IPS DF 6.9 (cell line): ENCODE measurements at regions not wholly inside any gene's neighbourhood (a gene's known extent, or its start where the extent isn't known, plus 50 kb on each side); places are given as distances from the start of the nearest gene placed in this dataset.
"Not testable (repeated sequence)": the region's sequence is repeated elsewhere in the genome, so short reads cannot be mapped to it uniquely, and the experiment has no call there.

Experiments
- DNase-seq: peaks from one replicate; pipeline ENCODE4 v3.0.0-alpha.2; 2013; ENCODE audit warnings: low read depth, low spot score
- H3K27ac ChIP-seq: one replicate; pipeline ENCODE4 v1.5.1; 2013; ENCODE audit warnings: low read length, control low read depth
- H3K27me3 ChIP-seq: 2 replicates; pipeline ENCODE4 v1.6.1; 2013; ENCODE audit warnings: mild to moderate bottlenecking, low read length; ENCODE audit not compliant: control insufficient read depth, insufficient read depth
- H3K36me3 ChIP-seq: 2 replicates; pipeline ENCODE4 v1.6.1; 2013; ENCODE audit warnings: low read length; ENCODE audit not compliant: control insufficient read depth, insufficient read depth
- H3K4me1 ChIP-seq: 2 replicates; pipeline ENCODE4 v1.6.1; 2013; ENCODE audit warnings: low read length; ENCODE audit not compliant: control insufficient read depth, insufficient read depth
- H3K4me3 ChIP-seq: 2 replicates; pipeline ENCODE4 v1.5.1; 2013; ENCODE audit warnings: mild to moderate bottlenecking, low read length
- H3K9me3 ChIP-seq: 2 replicates; pipeline ENCODE4 v1.6.1; 2013; ENCODE audit warnings: low read length, inconsistent platforms; ENCODE audit not compliant: control insufficient read depth, insufficient read depth
- WGBS: extraction: QIAGEN DNeasy Blood & Tissue Kit; methylation state at CpG from one replicate; pipeline ENCODE4 v1.1.7; 2013; ENCODE audit warnings: mixed read lengths, missing lambda C conversion rate; ENCODE audit not compliant: insufficient read length, insufficient coverage; 5-methylcytosine and 5-hydroxymethylcytosine counted together

- Histone ChIP-seq H3K27ac (no peak overlapping the region), H3K4me1 (no peaks in the 10 kb centered on the region), H3K9me3 (no peaks in the 10 kb centered on the region), H3K36me3 (no peaks in the 10 kb centered on the region), H3K4me3 (no peak overlapping the region), H3K27me3 (no peaks in the 10 kb centered on the region)
- DNase-seq = no peak
- WGBS = no CpG with 5 or more reads among the region's 18 CpGs
These were observed 272.8 kb upstream of the IRX4 start for GRCh38 chr5:2155556-2155955.

- no peak for DNase-seq
- no peaks in the 10 kb centered on the region for H3K36me3 ChIP-seq
- H3K9me3 ChIP-seq = no peaks in the 10 kb centered on the region
- no peak overlapping the region for H3K4me3 ChIP-seq
- H3K27me3 ChIP-seq = no peaks in the 10 kb centered on the region
- no peak overlapping the region for H3K27ac ChIP-seq
- WGBS = no CpG with 5 or more reads among the region's 15 CpGs
- H3K4me1 ChIP-seq = peaks cover 2% of the 10 kb centered on the region; the same call in 1 of the 2 replicates
These were observed 271.1 kb upstream of the IRX4 start for GRCh38 chr5:2153802-2154201.

GRCh38 chr5:2153350-2153749, 270.6 kb upstream of the IRX4 start:
- no peak overlapping the region for H3K4me3 ChIP-seq
- no peaks in the 10 kb centered on the region for H3K9me3 ChIP-seq
- H3K27ac ChIP-seq = no peak overlapping the region
- no peaks in the 10 kb centered on the region for H3K27me3 ChIP-seq
- H3K4me1 ChIP-seq = peaks cover 3% of the 10 kb centered on the region; the same call in 1 of the 2 replicates
- DNase-seq = no peak
- H3K36me3 ChIP-seq = no peaks in the 10 kb centered on the region
- no CpG with 5 or more reads among the region's 6 CpGs for WGBS

GRCh38 chr5:2151301-2151888, 268.7 kb upstream of the IRX4 start:
- H3K27me3 ChIP-seq, DNase-seq, H3K36me3 ChIP-seq, H3K27ac ChIP-seq, H3K4me3 ChIP-seq, H3K9me3 ChIP-seq, H3K4me1 ChIP-seq: not testable (repeated sequence)
- WGBS = no CpG with 5 or more reads among the region's 8 CpGs

- Histone ChIP-seq H3K27ac (no peak overlapping the region), H3K9me3 (no peaks in the 10 kb centered on the region), H3K4me3 (no peak overlapping the region), H3K36me3 (no peaks in the 10 kb centered on the region), H3K4me1 (peaks cover 3% of the 10 kb centered on the region; the same call in 1 of the 2 replicates), H3K27me3 (no peaks in the 10 kb centered on the region)
- DNase-seq = no peak
- no CpG with 5 or more reads among the region's 15 CpGs for WGBS
These were observed 266.4 kb upstream of the IRX4 start for GRCh38 chr5:2149195-2149539.

- WGBS = no CpG with 5 or more reads among the region's 14 CpGs
- H3K9me3 ChIP-seq = no peaks in the 10 kb centered on the region
- no peak for DNase-seq
- no peaks in the 10 kb centered on the region for H3K27me3 ChIP-seq
- H3K27ac ChIP-seq = no peak overlapping the region
- no peak overlapping the region for H3K4me3 ChIP-seq
- peaks cover 3% of the 10 kb centered on the region; the same call in 1 of the 2 replicates for H3K4me1 ChIP-seq
- H3K36me3 ChIP-seq = no peaks in the 10 kb centered on the region
These were observed 265.8 kb upstream of the IRX4 start for GRCh38 chr5:2148312-2149194.

GRCh38 chr5:2147504-2148311, 265.0 kb upstream of the IRX4 start:
- Histone ChIP-seq H3K4me1 (peaks cover 3% of the 10 kb centered on the region; the same call in 1 of the 2 replicates), H3K27ac (no peak overlapping the region), H3K36me3 (no peaks in the 10 kb centered on the region), H3K9me3 (no peaks in the 10 kb centered on the region), H3K4me3 (no peak overlapping the region), H3K27me3 (no peaks in the 10 kb centered on the region)
- WGBS = no CpG with 5 or more reads among the region's 13 CpGs
- no peak for DNase-seq

GRCh38 chr5:2143646-2144353, 261.1 kb upstream of the IRX4 start:
- H3K27me3 ChIP-seq = no peaks in the 10 kb centered on the region
- H3K4me3 ChIP-seq = no peak overlapping the region
- H3K4me1 ChIP-seq = peaks cover 1% of the 10 kb centered on the region; the same call in 1 of the 2 replicates
- no peak overlapping the region for H3K27ac ChIP-seq
- no peaks in the 10 kb centered on the region for H3K36me3 ChIP-seq
- DNase-seq = no peak
- WGBS = no CpG with 5 or more reads among the region's 12 CpGs
- no peaks in the 10 kb centered on the region for H3K9me3 ChIP-seq

- Histone ChIP-seq H3K4me3 (no peak overlapping the region), H3K27ac (no peak overlapping the region), H3K36me3 (no peaks in the 10 kb centered on the region), H3K9me3 (no peaks in the 10 kb centered on the region), H3K27me3 (no peaks in the 10 kb centered on the region), H3K4me1 (no peaks in the 10 kb centered on the region)
- DNase-seq = no peak
- WGBS = no CpG with 5 or more reads among the region's 11 CpGs
These were observed 260.4 kb upstream of the IRX4 start for GRCh38 chr5:2143088-2143487.

- Histone ChIP-seq H3K27me3 (no peaks in the 10 kb centered on the region), H3K4me3 (no peak overlapping the region), H3K36me3 (no peaks in the 10 kb centered on the region), H3K27ac (no peak overlapping the region), H3K4me1 (no peaks in the 10 kb centered on the region), H3K9me3 (no peaks in the 10 kb centered on the region)
- no peak for DNase-seq
- WGBS = no CpG with 5 or more reads among the region's 13 CpGs
These were observed 259.8 kb upstream of the IRX4 start for GRCh38 chr5:2142456-2142954.
